RKO (cell line): ENCODE measurements at regions not wholly inside any gene's neighbourhood (a gene's known extent, or its start where the extent isn't known, plus 50 kb on each side); places are given as distances from the start of the nearest gene placed in this dataset.
"Not testable (repeated sequence)": the region's sequence is repeated elsewhere in the genome, so short reads cannot be mapped to it uniquely, and the experiment has no call there.

Source experiments
- DNase-seq: peaks from one replicate; pipeline ENCODE4 v3.0.0-alpha.2; 2016; ENCODE audit warnings: low spot score

- DNase-seq = not testable (repeated sequence)
These were observed 118.3 kb downstream of the LRRC37A3 start for GRCh38 chr17:64800987-64801386.

GRCh38 chr17:64800361-64800895 is 118.8 kb downstream of the LRRC37A3 start:
- not testable (repeated sequence) for DNase-seq

GRCh38 chr17:64799543-64800188 is 119.6 kb downstream of the LRRC37A3 start:
- DNase-seq = not testable (repeated sequence)

DNA sequence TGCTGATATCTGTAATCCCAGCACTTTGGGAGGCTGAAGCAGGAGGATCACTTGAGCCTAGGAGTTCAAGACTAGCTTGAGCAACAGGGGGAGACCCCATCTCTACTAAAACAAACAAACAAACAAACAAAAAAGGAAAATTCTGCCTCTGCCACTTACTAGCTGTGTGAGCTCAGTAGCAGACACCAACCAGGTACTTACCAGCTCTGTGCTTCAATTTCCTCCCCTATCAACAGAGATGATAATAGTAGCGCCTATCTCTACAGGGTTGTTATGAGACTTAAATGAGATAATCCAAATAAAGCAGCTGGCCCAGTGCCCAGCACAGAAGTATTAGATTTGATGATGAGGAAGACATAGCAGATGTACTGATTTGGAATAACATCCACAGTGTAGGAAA is 120.3 kb downstream of the LRRC37A3 start:
- DNase-seq = not testable (repeated sequence)

DNA sequence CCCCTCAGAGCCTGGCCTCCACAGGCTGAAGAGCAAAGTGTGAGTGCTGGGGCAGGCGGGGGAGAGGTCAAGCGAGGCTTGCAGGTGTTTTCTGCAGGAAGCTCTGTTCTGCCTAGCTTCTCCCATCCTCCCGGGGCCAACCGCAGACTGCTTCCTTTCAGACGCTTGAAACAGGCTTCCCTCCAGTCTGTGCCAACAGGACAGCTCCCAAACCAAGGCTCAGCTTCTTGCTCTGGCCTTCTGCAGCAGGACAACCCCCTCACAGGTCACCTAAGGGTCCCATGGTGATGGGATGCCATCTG is 120.8 kb downstream of the LRRC37A3 start:
- not testable (repeated sequence) for DNase-seq

DNA sequence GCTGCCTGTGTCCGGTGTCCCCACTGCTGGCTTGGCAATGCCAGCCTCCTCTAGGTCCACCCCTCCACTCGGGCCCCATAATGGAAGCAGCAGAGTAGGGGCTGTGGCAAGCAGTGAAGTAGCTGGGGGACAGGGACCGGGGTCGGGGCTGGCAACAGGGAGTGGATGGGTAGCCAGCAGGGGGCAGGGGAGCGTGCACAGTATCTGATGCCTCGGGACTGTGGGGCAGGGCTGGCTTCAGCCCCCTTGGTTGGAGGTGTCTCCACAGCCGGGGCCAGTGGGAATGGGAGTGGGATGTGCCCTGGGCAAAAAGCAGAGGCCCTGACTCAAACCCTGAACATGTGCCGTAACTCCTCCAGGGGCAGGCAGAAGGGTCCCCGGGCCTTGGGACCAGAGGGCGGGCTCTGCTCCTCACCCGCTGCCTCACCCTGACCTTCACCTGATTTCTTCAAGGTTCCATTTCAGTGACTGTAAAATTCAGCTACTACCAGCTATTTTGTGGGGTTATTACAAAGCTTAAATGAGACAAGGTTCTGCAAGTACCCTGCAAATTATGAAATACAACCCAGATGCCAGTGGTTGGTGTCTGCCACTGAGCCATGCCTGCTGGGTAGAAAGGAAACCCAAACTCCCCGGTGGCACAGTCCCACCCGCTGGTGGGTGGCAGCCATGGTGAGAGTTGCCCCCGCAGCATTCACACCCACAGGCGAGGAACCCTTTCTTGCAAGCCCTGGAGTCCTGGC is 121.4 kb downstream of the LRRC37A3 start:
- not testable (repeated sequence) for DNase-seq

DNA sequence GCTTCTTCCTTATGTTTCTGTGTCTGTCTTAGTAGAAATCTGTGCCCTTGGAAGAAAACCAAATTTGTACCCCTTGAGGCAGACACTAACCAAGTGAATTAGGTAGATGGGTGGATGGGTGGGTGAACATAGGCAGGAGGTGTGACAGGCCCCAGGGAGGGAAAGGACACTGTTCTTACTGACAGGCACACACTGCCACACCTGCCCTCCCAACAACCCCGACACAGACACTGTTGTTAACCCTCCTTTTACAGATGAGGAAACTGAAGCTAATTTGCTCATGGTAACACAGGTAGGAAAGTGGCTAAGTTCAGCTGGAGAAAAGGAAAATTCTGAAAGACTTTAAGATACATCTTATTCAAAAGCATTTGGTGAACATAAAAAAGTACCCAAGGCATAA is 123.9 kb downstream of the LRRC37A3 start:
- not testable (repeated sequence) for DNase-seq

DNA sequence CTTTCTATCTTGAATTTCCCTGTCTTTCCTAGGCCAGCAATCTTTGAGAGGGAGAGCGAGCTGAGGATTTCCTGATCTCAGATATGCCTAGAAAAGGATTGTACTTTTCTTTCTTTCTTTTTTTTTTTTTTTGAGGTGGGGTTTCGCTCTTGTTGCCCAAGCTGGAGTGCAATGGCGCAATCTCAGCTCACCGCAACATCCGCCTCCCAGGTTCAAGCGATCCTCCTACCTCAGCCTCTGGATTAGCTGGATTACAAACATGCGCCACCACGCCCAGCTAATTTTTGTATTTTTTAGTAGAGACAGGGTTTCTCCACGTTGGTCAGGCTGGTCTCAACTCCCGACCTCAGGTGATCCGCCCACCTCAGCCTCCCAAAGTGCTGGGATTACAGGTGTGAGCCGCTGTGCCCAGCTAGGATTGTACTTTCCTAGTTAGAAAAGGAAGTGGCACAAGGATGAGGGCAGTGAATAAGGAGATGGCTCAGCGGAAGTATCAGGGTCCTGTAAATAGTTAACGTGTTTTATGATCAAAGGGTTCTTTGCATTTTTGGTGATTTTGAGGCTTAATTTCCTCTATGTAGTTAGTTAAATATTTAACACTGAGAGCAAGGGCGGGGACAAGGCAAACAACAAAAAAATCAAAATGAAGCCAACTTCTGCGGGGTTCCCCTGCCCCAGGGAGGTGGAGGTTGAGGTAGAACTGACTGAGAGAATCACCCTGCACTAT is 124.6 kb downstream of the LRRC37A3 start:
- DNase-seq = not testable (repeated sequence)

DNA sequence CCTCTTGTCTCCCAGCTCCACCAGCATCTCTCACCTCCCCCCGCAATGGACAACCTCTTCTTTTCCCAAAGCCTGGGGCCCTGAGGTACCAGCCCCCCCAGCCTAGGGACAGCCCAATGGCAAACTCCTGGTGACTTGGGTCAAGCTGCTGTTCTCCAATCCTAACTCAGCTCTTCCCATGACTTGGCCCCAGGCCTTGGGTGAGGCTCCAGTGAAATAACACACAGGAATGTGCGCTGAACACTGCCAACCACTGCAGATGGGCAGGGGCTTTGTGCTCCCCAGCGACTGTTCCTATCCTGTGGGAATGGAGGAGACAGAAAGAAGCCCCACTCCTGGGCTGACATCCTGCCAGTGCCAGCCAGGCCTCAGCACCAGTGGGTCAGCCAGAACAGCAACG is 125.2 kb downstream of the LRRC37A3 start:
- DNase-seq = not testable (repeated sequence)

GRCh38 chr17:64792793-64793575 is 126.3 kb downstream of the LRRC37A3 start:
- peak; percentile 77 for DNase-seq

- DNase-seq = not testable (repeated sequence)
These were observed 127.0 kb downstream of the LRRC37A3 start for GRCh38 chr17:64792276-64792675.

- DNase-seq = not testable (repeated sequence)
These were observed 127.6 kb downstream of the LRRC37A3 start for GRCh38 chr17:64791691-64792090.

GRCh38 chr17:64791226-64791625 is 128.1 kb downstream of the LRRC37A3 start:
- not testable (repeated sequence) for DNase-seq

GRCh38 chr17:64790690-64791089 is 128.6 kb upstream of the SMURF2 start:
- not testable (repeated sequence) for DNase-seq

GRCh38 chr17:64790193-64790592 is 128.1 kb upstream of the SMURF2 start:
- not testable (repeated sequence) for DNase-seq

GRCh38 chr17:64789061-64789445 is 126.9 kb upstream of the SMURF2 start:
- DNase-seq = not testable (repeated sequence)

- DNase-seq = no peak
These were observed 126.4 kb upstream of the SMURF2 start for GRCh38 chr17:64788286-64789060.

DNA sequence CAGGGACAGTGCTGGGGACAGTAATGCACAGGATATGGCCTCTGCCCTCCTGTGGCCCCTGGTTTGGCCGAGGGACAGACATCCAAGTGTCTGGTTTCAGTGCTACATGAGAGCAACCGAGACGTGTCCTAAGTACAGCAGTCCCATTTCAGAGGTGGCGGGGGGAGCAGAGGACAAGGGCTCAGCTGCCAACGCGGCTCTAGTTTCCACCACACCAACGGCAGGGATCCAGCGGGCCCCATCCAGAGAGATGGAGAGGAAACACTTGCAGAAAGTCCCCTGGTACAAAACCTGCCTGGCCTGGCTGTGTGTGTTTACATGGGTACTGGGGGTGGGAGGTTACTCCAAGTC is 125.8 kb upstream of the SMURF2 start:
- no peak for DNase-seq

DNA sequence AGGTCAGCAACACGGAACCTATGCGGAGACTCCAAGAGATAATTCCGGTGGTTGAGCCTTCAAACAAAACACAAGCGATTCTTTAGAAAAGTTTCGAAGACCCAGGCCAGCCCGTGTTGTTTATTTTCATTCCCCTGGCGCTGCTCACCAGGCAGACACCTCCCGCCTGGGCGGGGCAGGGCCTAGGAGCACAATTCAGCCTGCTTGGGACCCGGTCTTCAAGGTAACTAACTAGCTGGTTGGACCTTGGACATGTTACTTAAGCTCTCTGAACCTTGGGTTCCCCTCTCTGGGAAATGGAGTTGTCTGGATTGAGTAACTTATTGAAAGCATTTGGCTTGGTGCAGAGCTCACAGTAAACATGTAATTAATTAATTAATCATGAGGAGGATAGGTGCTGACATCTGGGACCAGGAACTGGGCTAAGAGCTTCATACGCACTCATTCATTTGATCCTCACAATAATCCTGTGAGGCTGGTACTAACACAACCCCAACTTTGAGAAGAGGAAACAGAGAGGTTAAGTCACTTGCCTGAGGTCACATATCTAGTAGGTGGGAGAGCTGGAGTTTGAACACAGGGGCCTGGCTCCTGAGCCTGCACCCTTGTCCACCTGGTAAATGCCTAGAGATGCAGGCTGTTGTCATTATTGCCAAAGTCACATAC is 125.3 kb upstream of the SMURF2 start:
- no peak for DNase-seq

DNA sequence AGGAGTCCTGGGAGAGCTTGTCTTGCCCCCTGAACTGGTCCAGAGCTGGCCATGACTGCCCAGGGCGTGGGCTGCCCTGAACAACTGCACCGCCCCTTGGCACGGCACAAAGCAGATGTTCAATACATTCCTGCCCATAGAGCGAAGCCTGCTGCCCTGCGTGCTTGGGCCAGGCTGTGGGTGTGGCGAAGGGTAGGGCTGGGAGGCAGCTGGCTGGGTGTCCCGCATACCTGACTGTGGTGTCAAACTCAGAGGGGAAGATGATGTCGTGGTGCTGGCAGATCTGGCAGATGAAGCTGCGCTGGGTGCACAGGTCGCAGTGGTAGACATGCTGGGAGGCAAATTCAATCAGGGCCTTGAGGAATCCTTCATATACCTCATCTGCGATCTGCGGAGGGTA is 124.2 kb upstream of the SMURF2 start:
- no peak for DNase-seq

GRCh38 chr17:64785011-64785421 is 122.9 kb upstream of the SMURF2 start:
- no peak for DNase-seq
